Neuronal stem cell (in vitro differentiated cells): ENCODE measurements at regions not wholly inside any gene's neighbourhood (a gene's known extent, or its start where the extent isn't known, plus 50 kb on each side); places are given as distances from the start of the nearest gene placed in this dataset.
"Not testable (repeated sequence)": the region's sequence is repeated elsewhere in the genome, so short reads cannot be mapped to it uniquely, and the experiment has no call there.

ENCODE experiments used
- DNase-seq: peaks from one replicate; pipeline ENCODE4 v3.0.0-alpha.2; 2013; ENCODE audit warnings: low spot score
- H2AFZ ChIP-seq: one replicate; pipeline ENCODE4 v1.6.1; 2013; ENCODE audit warnings: mild to moderate bottlenecking, low read length, inconsistent platforms
- H2AK5ac ChIP-seq: 2 replicates; pipeline ENCODE4 v1.6.1; 2013; ENCODE audit warnings: low read depth, mild to moderate bottlenecking, inconsistent platforms, low read length, moderate library complexity, mixed read lengths
- H2BK120ac ChIP-seq: 2 replicates; pipeline ENCODE4 v1.6.1; 2013; ENCODE audit warnings: low read depth, mild to moderate bottlenecking, inconsistent platforms, low read length, moderate library complexity, mixed read lengths
- H2BK12ac ChIP-seq: one replicate; pipeline ENCODE4 v1.6.1; 2013; ENCODE audit warnings: low read length, inconsistent platforms
- H2BK15ac ChIP-seq: 2 replicates; pipeline ENCODE4 v1.6.1; 2013; ENCODE audit warnings: mild to moderate bottlenecking, low read length, inconsistent platforms, mixed read lengths
- H2BK5ac ChIP-seq: one replicate; pipeline ENCODE4 v1.6.1; 2013; ENCODE audit warnings: inconsistent platforms, mild to moderate bottlenecking, low read length, moderate library complexity
- H3K14ac ChIP-seq: one replicate; pipeline ENCODE4 v1.6.1; 2013; ENCODE audit warnings: low read length, inconsistent platforms
- H3K18ac ChIP-seq: 2 replicates; pipeline ENCODE4 v1.6.1; 2013; ENCODE audit warnings: low read length, inconsistent platforms
- H3K23ac ChIP-seq: 2 replicates; pipeline ENCODE4 v1.6.1; 2013; ENCODE audit warnings: low read depth, mild to moderate bottlenecking, mixed read lengths, low read length, inconsistent platforms; ENCODE audit not compliant: poor library complexity
- H3K27ac ChIP-seq: replicated peaks from 3 replicates; pipeline ENCODE4 v1.5.1; 2013; ENCODE audit warnings: low read length, inconsistent platforms
- H3K27me3 ChIP-seq, 3 experiments: 2 replicates each; pipeline ENCODE4 v1.6.1; 2013; ENCODE audit warnings: low read length in 3 of 3, mild to moderate bottlenecking in 2 of 3, inconsistent platforms in 1 of 3, low read depth in 1 of 3, mixed read lengths in 1 of 3, moderate library complexity in 1 of 3; ENCODE audit not compliant: control insufficient read depth in 3 of 3, insufficient read depth in 3 of 3
- H3K36me3 ChIP-seq, 2 donors: replicated peaks in 1 of 2; 2 replicates each; pipeline ENCODE4 v1.6.1; 2013; ENCODE audit warnings: low read length in 2 of 2; ENCODE audit not compliant: control insufficient read depth in 2 of 2, insufficient read depth in 2 of 2
- H3K4ac ChIP-seq: 2 replicates; pipeline ENCODE4 v1.6.1; 2013; ENCODE audit warnings: inconsistent platforms, mild to moderate bottlenecking, low read length, moderate library complexity
- H3K4me1 ChIP-seq, 2 donors: 1 replicate in 1 of 2; 2 replicates in 1 of 2; pipeline ENCODE4 v1.6.1; 2013; ENCODE audit warnings: low read length in 2 of 2, low read depth in 1 of 2; ENCODE audit not compliant: control insufficient read depth in 2 of 2, insufficient read depth in 1 of 2
- H3K4me2 ChIP-seq: one replicate; pipeline ENCODE4 v1.6.1; 2013; ENCODE audit warnings: mild to moderate bottlenecking, low read length, inconsistent platforms; ENCODE audit not compliant: insufficient read depth, poor library complexity, severe bottlenecking
- H3K4me3 ChIP-seq, 2 donors: 2 replicates each; pipeline ENCODE4 v1.5.1; 2013; ENCODE audit warnings: low read length in 2 of 2, mild to moderate bottlenecking in 2 of 2, inconsistent platforms in 1 of 2, moderate library complexity in 1 of 2
- H3K79me1 ChIP-seq: one replicate; pipeline ENCODE4 v1.6.1; 2013; ENCODE audit warnings: low read depth, mild to moderate bottlenecking, inconsistent platforms, low read length, moderate library complexity
- H3K9ac ChIP-seq: one replicate; pipeline ENCODE4 v1.6.1; 2013; ENCODE audit warnings: mild to moderate bottlenecking, low read depth, low read length, inconsistent platforms; ENCODE audit not compliant: poor library complexity
- H3K9me3 ChIP-seq, 2 donors: replicated peaks in 1 of 2; 2 replicates each; pipeline versions ENCODE3 to v1.6.1; 2013; ENCODE audit warnings: low read length in 2 of 2, mild to moderate bottlenecking in 2 of 2, inconsistent platforms in 1 of 2, low read depth in 1 of 2, mixed read lengths in 1 of 2, moderate library complexity in 1 of 2; ENCODE audit not compliant: control insufficient read depth in 2 of 2, insufficient read depth in 1 of 2
- H4K8ac ChIP-seq: one replicate; pipeline ENCODE4 v1.6.1; 2013; ENCODE audit warnings: low read depth, mild to moderate bottlenecking, inconsistent platforms, low read length, moderate library complexity
- H4K91ac ChIP-seq: one replicate; pipeline ENCODE4 v1.6.1; 2013; ENCODE audit warnings: low read length, low read depth, mild to moderate bottlenecking, inconsistent platforms; ENCODE audit not compliant: poor library complexity
- WGBS, 2 donors: extraction: QIAGEN DNeasy Blood & Tissue Kit; methylation state at CpG; one replicate each; pipeline ENCODE4 v1.1.7; 2013; ENCODE audit warnings: missing lambda C conversion rate in 2 of 2, mixed read lengths in 1 of 2; ENCODE audit not compliant: insufficient read length in 2 of 2, insufficient replicate concordance in 1 of 2; ENCODE audit errors: extremely low coverage in 2 of 2; 5-methylcytosine and 5-hydroxymethylcytosine counted together

GRCh38 chr7:17420308-17421015 is 122.0 kb downstream of the AHR start:
- no CpG with 5 or more reads among the region's 7 CpGs for WGBS, 2 donors
- H3K79me1 ChIP-seq, H2BK12ac ChIP-seq, H2AFZ ChIP-seq, H2BK5ac ChIP-seq, H3K14ac ChIP-seq, DNase-seq, H3K9me3 ChIP-seq, H4K91ac ChIP-seq, H2BK15ac ChIP-seq, H2BK120ac ChIP-seq, H3K4me1 ChIP-seq, H3K4me3 ChIP-seq, H3K4me2 ChIP-seq, H3K4ac ChIP-seq, H4K8ac ChIP-seq, H3K36me3 ChIP-seq, H3K9ac ChIP-seq, H3K18ac ChIP-seq, H3K27ac ChIP-seq, H2AK5ac ChIP-seq, H3K27me3 ChIP-seq, H3K23ac ChIP-seq: not testable (repeated sequence)

- no CpG with 5 or more reads among the region's 4 CpGs for WGBS, 2 donors
- H4K91ac ChIP-seq, result no peak overlapping the region
- H3K9me3 ChIP-seq, result peaks cover 0 to under 1% of the 10 kb centered on the region in 2 donors
- no peak overlapping the region for H3K27ac ChIP-seq
- H3K27me3 ChIP-seq, result no peaks in the 10 kb centered on the region
- H3K4me1 ChIP-seq, result no peaks in the 10 kb centered on the region
- H3K79me1 ChIP-seq, result no peaks in the 10 kb centered on the region
- H2BK12ac ChIP-seq, result no peak overlapping the region
- no peak overlapping the region for H2AFZ ChIP-seq
- no peak overlapping the region for H2BK120ac ChIP-seq
- H4K8ac ChIP-seq, result no peak overlapping the region
- H2BK5ac ChIP-seq, result no peak overlapping the region
- H3K18ac ChIP-seq, result no peak overlapping the region
- no peak overlapping the region for H3K14ac ChIP-seq
- H2BK15ac ChIP-seq, result no peak overlapping the region
- no peak overlapping the region for H3K4ac ChIP-seq
- H3K4me2 ChIP-seq, result no peak overlapping the region
- H3K23ac ChIP-seq, result no peak overlapping the region
- no peak for DNase-seq
- no peak overlapping the region for H2AK5ac ChIP-seq
- H3K9ac ChIP-seq, result no peak overlapping the region
- H3K36me3 ChIP-seq, result no peaks in the 10 kb centered on the region
- H3K4me3 ChIP-seq, result no peak overlapping the region
Observed at GRCh38 chr7:17421941-17422340, 123.5 kb downstream of the AHR start.

GRCh38 chr7:17422966-17423365 is 124.5 kb downstream of the AHR start:
- no peak overlapping the region for H4K91ac ChIP-seq
- no peak overlapping the region for H2BK12ac ChIP-seq
- peaks cover under 1 to 7% of the 10 kb centered on the region in 2 donors for H3K9me3 ChIP-seq
- H3K4me1 ChIP-seq, result no peaks in the 10 kb centered on the region
- H3K18ac ChIP-seq, result no peak overlapping the region
- H3K4me3 ChIP-seq, result no peak overlapping the region
- no peak overlapping the region for H3K27ac ChIP-seq
- no peak overlapping the region for H3K4ac ChIP-seq
- no peak overlapping the region for H3K4me2 ChIP-seq
- H3K36me3 ChIP-seq, result no peaks in the 10 kb centered on the region
- no peaks in the 10 kb centered on the region for H3K27me3 ChIP-seq
- no peak overlapping the region for H2AFZ ChIP-seq
- no peak overlapping the region for H4K8ac ChIP-seq
- no peak overlapping the region for H2BK15ac ChIP-seq
- no peak for DNase-seq
- no peaks in the 10 kb centered on the region for H3K79me1 ChIP-seq
- no peak overlapping the region for H2BK120ac ChIP-seq
- H2AK5ac ChIP-seq, result no peak overlapping the region
- H2BK5ac ChIP-seq, result no peak overlapping the region
- H3K23ac ChIP-seq, result no peak overlapping the region
- no peak overlapping the region for H3K14ac ChIP-seq
- no peak overlapping the region for H3K9ac ChIP-seq
- no CpG with 5 or more reads among the region's 2 CpGs for WGBS, 2 donors

GRCh38 chr7:17427924-17428323 is 129.5 kb downstream of the AHR start:
- H3K4me3 ChIP-seq, result no peak overlapping the region
- no peak overlapping the region for H3K27ac ChIP-seq
- H3K4me1 ChIP-seq, result no peaks in the 10 kb centered on the region
- no peaks in the 10 kb centered on the region for H3K36me3 ChIP-seq
- no peak overlapping the region for H3K4me2 ChIP-seq
- H2AK5ac ChIP-seq, result no peak overlapping the region
- no peak overlapping the region for H4K8ac ChIP-seq
- no peak overlapping the region for H2BK120ac ChIP-seq
- H3K79me1 ChIP-seq, result no peaks in the 10 kb centered on the region
- H3K9me3 ChIP-seq, result peaks cover 5 to 14% of the 10 kb centered on the region in 2 donors
- no peak overlapping the region for H2BK15ac ChIP-seq
- no peak overlapping the region for H2BK5ac ChIP-seq
- H3K9ac ChIP-seq, result no peak overlapping the region
- DNase-seq, result no peak
- H3K27me3 ChIP-seq, result no peaks in the 10 kb centered on the region
- H3K4ac ChIP-seq, result no peak overlapping the region
- no peak overlapping the region for H2BK12ac ChIP-seq
- H3K18ac ChIP-seq, result no peak overlapping the region
- H3K23ac ChIP-seq, result no peak overlapping the region
- H2AFZ ChIP-seq, result no peak overlapping the region
- H3K14ac ChIP-seq, result no peak overlapping the region
- no peak overlapping the region for H4K91ac ChIP-seq
